CD4-positive, alpha-beta memory T cell (primary cell): ENCODE measurements at regions not wholly inside any gene's neighbourhood (a gene's known extent, or its start where the extent isn't known, plus 50 kb on each side); places are given as distances from the start of the nearest gene placed in this dataset.

Experiments used
- CTCF ChIA-PET: fragments of 350-600 bp; sonication (Branson Sonifier 250); formaldehyde crosslinking; loops from one replicate; lab custom pipeline; 2021; ENCODE audit warnings: inconsistent platforms; ENCODE audit not compliant: partially characterized antibody; lab: Charles Lee
- POLR2A ChIA-PET: fragments of 350-600 bp; sonication (Branson Sonifier 250); formaldehyde crosslinking; loops from one replicate; lab custom pipeline; 2021; ENCODE audit not compliant: partially characterized antibody; lab: Charles Lee
- DNase-seq, 5 donors: peaks; one replicate each; pipeline versions ENCODE4 v3.0.0 to v3.0.0-alpha.2; 2020 to 2022; ENCODE audit warnings: mixed read lengths in 1 of 5
- H3K27ac ChIP-seq: one replicate; pipeline ENCODE4 v1.7.0; 2013; ENCODE audit warnings: low read depth, low read length
- H3K27me3 ChIP-seq: 2 replicates; pipeline ENCODE4 v1.7.0; 2013; ENCODE audit warnings: mild to moderate bottlenecking, low read length, moderate library complexity; ENCODE audit not compliant: insufficient read depth
- H3K36me3 ChIP-seq: 2 replicates; pipeline ENCODE4 v1.7.0; 2013; ENCODE audit warnings: mild to moderate bottlenecking, low read length, moderate library complexity; ENCODE audit not compliant: insufficient read depth
- H3K4me1 ChIP-seq: 2 replicates; pipeline ENCODE4 v1.7.0; 2013; ENCODE audit warnings: mild to moderate bottlenecking, low read length, moderate library complexity; ENCODE audit not compliant: insufficient read depth
- H3K4me3 ChIP-seq, 2 donors: one replicate each; pipeline ENCODE4 v1.7.0; 2013; ENCODE audit warnings: low read length in 2 of 2, mild to moderate bottlenecking in 1 of 2
- H3K9me3 ChIP-seq, 2 donors: one replicate each; pipeline ENCODE4 v1.7.0; 2013; ENCODE audit warnings: low read length in 2 of 2, control low read depth in 1 of 2; ENCODE audit not compliant: control insufficient read depth in 1 of 2
- H3K27ac Mint-ChIP-seq, 7 donors: one replicate each; pipeline ENCODE4 v1.8.0; 2020 to 2021; ENCODE audit warnings: mixed read lengths in 7 of 7, mild to moderate bottlenecking in 6 of 7, inconsistent platforms in 3 of 7, moderate library complexity in 3 of 7
- H3K27me3 Mint-ChIP-seq, 2 donors: one replicate each; pipeline ENCODE4 v1.8.0; 2020 to 2021; ENCODE audit warnings: mixed read lengths in 2 of 2
- H3K36me3 Mint-ChIP-seq, 2 donors: one replicate each; pipeline ENCODE4 v1.8.0; 2020 to 2021; ENCODE audit warnings: mixed read lengths in 2 of 2, inconsistent platforms in 1 of 2, mild to moderate bottlenecking in 1 of 2
- H3K4me1 Mint-ChIP-seq, 4 donors: one replicate each; pipeline ENCODE4 v1.8.0; 2020 to 2021; ENCODE audit warnings: mixed read lengths in 4 of 4, mild to moderate bottlenecking in 1 of 4
- H3K4me3 Mint-ChIP-seq, 8 donors: one replicate each; pipeline ENCODE4 v1.8.0; 2020 to 2021; ENCODE audit warnings: mixed read lengths in 8 of 8, mild to moderate bottlenecking in 7 of 8, moderate library complexity in 6 of 8, inconsistent platforms in 3 of 8
- H3K9me3 Mint-ChIP-seq, 8 donors: one replicate each; pipeline ENCODE4 v1.8.0; 2020 to 2021; ENCODE audit warnings: mixed read lengths in 8 of 8, mild to moderate bottlenecking in 5 of 8, inconsistent platforms in 3 of 8, moderate library complexity in 1 of 8
- intact Hi-C: fragments of 100-400 bp; cut with micrococcal nuclease; formaldehyde crosslinking; loops from one replicate; pipeline ENCODE4 v1.15.1; 2023

GRCh38 chr4:177596035-177596434 lies 153.8 kb upstream of the AGA start:
- no peak overlapping the region for H3K4me3 ChIP-seq
- ChIA-PET CTCF (no interaction called here), POLR2A (no interaction called here)
- no peaks in the 10 kb centered on the region for H3K27me3 ChIP-seq
- Mint-ChIP-seq H3K27me3 (peaks cover 0 to 3% of the 10 kb centered on the region in 2 donors), H3K36me3 (no peaks in the 10 kb centered on the region), H3K27ac (no peak overlapping the region), H3K9me3 (no peaks in the 10 kb centered on the region), H3K4me3 (no peak overlapping the region), H3K4me1 (no peaks in the 10 kb centered on the region)
- no peak for DNase-seq
- no peaks in the 10 kb centered on the region for H3K4me1 ChIP-seq
- no peak overlapping the region for H3K27ac ChIP-seq
- H3K36me3 ChIP-seq, result no peaks in the 10 kb centered on the region
- H3K9me3 ChIP-seq, result no peaks in the 10 kb centered on the region
- intact Hi-C loops, result no loop called here

GRCh38 chr4:177596991-177597390 lies 154.8 kb upstream of the AGA start:
- H3K9me3 Mint-ChIP-seq, result no peaks in the 10 kb centered on the region
- POLR2A ChIA-PET, result no interaction called here
- CTCF ChIA-PET, result no interaction called here
- H3K4me3 Mint-ChIP-seq, result no peak overlapping the region
- no peaks in the 10 kb centered on the region for H3K36me3 Mint-ChIP-seq
- H3K27me3 Mint-ChIP-seq, result no peaks in the 10 kb centered on the region
- Histone ChIP-seq H3K4me3 (no peak overlapping the region), H3K9me3 (no peaks in the 10 kb centered on the region), H3K36me3 (no peaks in the 10 kb centered on the region), H3K27me3 (no peaks in the 10 kb centered on the region), H3K27ac (no peak overlapping the region), H3K4me1 (no peaks in the 10 kb centered on the region)
- intact Hi-C loops, result no loop called here
- no peak for DNase-seq
- no peak overlapping the region for H3K27ac Mint-ChIP-seq
- no peaks in the 10 kb centered on the region for H3K4me1 Mint-ChIP-seq

GRCh38 chr4:177605252-177605651 lies 163.0 kb upstream of the AGA start:
- Histone ChIP-seq H3K27me3 (no peaks in the 10 kb centered on the region), H3K36me3 (no peaks in the 10 kb centered on the region), H3K4me3 (no peak overlapping the region), H3K4me1 (no peaks in the 10 kb centered on the region), H3K9me3 (no peaks in the 10 kb centered on the region), H3K27ac (no peak overlapping the region)
- no peak overlapping the region for H3K4me3 Mint-ChIP-seq
- no peaks in the 10 kb centered on the region for H3K27me3 Mint-ChIP-seq
- CTCF ChIA-PET, result no interaction called here
- no peaks in the 10 kb centered on the region for H3K4me1 Mint-ChIP-seq
- no peak overlapping the region for H3K27ac Mint-ChIP-seq
- intact Hi-C loops, result no loop called here
- H3K36me3 Mint-ChIP-seq, result no peaks in the 10 kb centered on the region
- no peak for DNase-seq
- POLR2A ChIA-PET, result no interaction called here
- peaks cover 0 to 1% (median 0%) of the 10 kb centered on the region in 8 donors for H3K9me3 Mint-ChIP-seq

- H3K27me3 Mint-ChIP-seq, result no peaks in the 10 kb centered on the region
- H3K4me3 Mint-ChIP-seq, result no peak overlapping the region
- intact Hi-C loops, result no loop called here
- no peak overlapping the region for H3K27ac ChIP-seq
- peaks cover 0 to 1% (median 0%) of the 10 kb centered on the region in 8 donors for H3K9me3 Mint-ChIP-seq
- ChIA-PET CTCF (no interaction called here), POLR2A (no interaction called here)
- no peak overlapping the region for H3K27ac Mint-ChIP-seq
- H3K36me3 Mint-ChIP-seq, result no peaks in the 10 kb centered on the region
- H3K9me3 ChIP-seq, result no peaks in the 10 kb centered on the region
- no peak overlapping the region for H3K4me3 ChIP-seq
- H3K4me1 ChIP-seq, result no peaks in the 10 kb centered on the region
- H3K36me3 ChIP-seq, result no peaks in the 10 kb centered on the region
- no peaks in the 10 kb centered on the region for H3K4me1 Mint-ChIP-seq
- no peak for DNase-seq
- no peaks in the 10 kb centered on the region for H3K27me3 ChIP-seq
Observed at GRCh38 chr4:177607111-177607573, 164.9 kb upstream of the AGA start.

GRCh38 chr4:177611974-177612664 lies 169.9 kb upstream of the AGA start:
- no peaks in the 10 kb centered on the region for H3K9me3 Mint-ChIP-seq
- H3K36me3 ChIP-seq, result no peaks in the 10 kb centered on the region
- ChIA-PET POLR2A (no interaction called here), CTCF (no interaction called here)
- DNase-seq, result no peak
- no peaks in the 10 kb centered on the region for H3K27me3 ChIP-seq
- no peaks in the 10 kb centered on the region for H3K4me1 Mint-ChIP-seq
- peaks cover 0 to 6% of the 10 kb centered on the region in 2 donors for H3K27me3 Mint-ChIP-seq
- H3K4me3 Mint-ChIP-seq, result no peak overlapping the region
- H3K27ac Mint-ChIP-seq, result no peak overlapping the region
- no peak overlapping the region for H3K27ac ChIP-seq
- no peaks in the 10 kb centered on the region for H3K9me3 ChIP-seq
- no peak overlapping the region for H3K4me3 ChIP-seq
- intact Hi-C loops, result no loop called here
- H3K4me1 ChIP-seq, result no peaks in the 10 kb centered on the region
- no peaks in the 10 kb centered on the region for H3K36me3 Mint-ChIP-seq

GRCh38 chr4:177612684-177613083 lies 170.4 kb upstream of the AGA start:
- DNase-seq, result no peak
- no peak overlapping the region for H3K27ac Mint-ChIP-seq
- H3K27ac ChIP-seq, result no peak overlapping the region
- CTCF ChIA-PET, result no interaction called here
- no peaks in the 10 kb centered on the region for H3K36me3 Mint-ChIP-seq
- POLR2A ChIA-PET, result no interaction called here
- intact Hi-C loops, result no loop called here
- no peak overlapping the region for H3K4me3 Mint-ChIP-seq
- H3K36me3 ChIP-seq, result no peaks in the 10 kb centered on the region
- no peaks in the 10 kb centered on the region for H3K27me3 ChIP-seq
- H3K27me3 Mint-ChIP-seq, result peaks cover 0 to 6% of the 10 kb centered on the region in 2 donors
- no peaks in the 10 kb centered on the region for H3K4me1 ChIP-seq
- no peaks in the 10 kb centered on the region for H3K4me1 Mint-ChIP-seq
- H3K4me3 ChIP-seq, result no peak overlapping the region
- H3K9me3 Mint-ChIP-seq, result no peaks in the 10 kb centered on the region
- H3K9me3 ChIP-seq, result no peaks in the 10 kb centered on the region

GRCh38 chr4:177632481-177632880 lies 190.2 kb upstream of the AGA start:
- H3K27ac ChIP-seq, result no peak overlapping the region
- no peaks in the 10 kb centered on the region for H3K9me3 ChIP-seq
- no peaks in the 10 kb centered on the region for H3K36me3 ChIP-seq
- intact Hi-C loops, result no loop called here
- H3K27ac Mint-ChIP-seq, result no peak overlapping the region
- CTCF ChIA-PET, result no interaction called here
- H3K4me3 Mint-ChIP-seq, result no peak overlapping the region
- H3K27me3 ChIP-seq, result no peaks in the 10 kb centered on the region
- peaks cover 0 to 1% of the 10 kb centered on the region in 2 donors for H3K27me3 Mint-ChIP-seq
- no peak for DNase-seq
- H3K4me3 ChIP-seq, result no peak overlapping the region
- POLR2A ChIA-PET, result no interaction called here
- no peaks in the 10 kb centered on the region for H3K36me3 Mint-ChIP-seq
- H3K9me3 Mint-ChIP-seq, result peaks cover 0 to 2% (median 0%) of the 10 kb centered on the region in 8 donors
- no peaks in the 10 kb centered on the region for H3K4me1 ChIP-seq
- no peaks in the 10 kb centered on the region for H3K4me1 Mint-ChIP-seq
